T47D (cell line): ENCODE measurements at regions not wholly inside any gene's neighbourhood (a gene's known extent, or its start where the extent isn't known, plus 50 kb on each side); places are given as distances from the start of the nearest gene placed in this dataset.
"Not testable (repeated sequence)": the region's sequence is repeated elsewhere in the genome, so short reads cannot be mapped to it uniquely, and the experiment has no call there.

Experiments used
- DNase-seq, 2 experiments: peaks; one replicate each; pipeline versions ENCODE4 v3.0.0 to v3.0.0-alpha.2; 2011 to 2012; ENCODE audit warnings: low read depth in 1 of 2, low spot score in 1 of 2
- JUND ChIP-seq: IDR thresholded peaks from 2 replicates; pipeline ENCODE4 v1.6.1; 2012; ENCODE audit warnings: low read depth
- in situ Hi-C: cut with HindIII; loops from 2 replicates; pipeline ENCODE4 v1.10.0; 2016; ENCODE audit warnings: low sequenced_read_pairs, low pct_unique_long_range_greater_than_20kb

DNA sequence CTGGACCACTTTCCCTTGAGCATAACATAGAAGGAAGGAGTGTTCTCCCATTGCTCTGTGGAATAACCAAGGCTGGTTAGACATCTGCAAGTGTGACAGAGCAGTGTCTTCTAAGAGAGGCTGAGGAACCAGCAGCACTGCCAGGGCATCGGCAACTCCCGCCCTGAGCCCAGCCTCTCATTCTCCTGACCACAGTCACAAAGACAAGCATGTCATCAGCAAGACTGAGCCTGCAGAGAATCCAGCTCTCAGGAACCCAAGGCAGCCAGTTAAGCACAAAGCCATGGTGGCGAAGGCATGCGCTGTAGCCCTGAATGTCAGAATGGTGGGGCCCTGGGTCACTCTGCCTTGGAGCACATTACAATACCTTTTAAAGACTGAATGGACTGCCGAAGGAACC lies 253.9 kb downstream of the AGTPBP1 start:
- TF ChIP-seq JUND, result no peak
- in situ Hi-C loops, result no loop called here
- no peak for DNase-seq

DNA sequence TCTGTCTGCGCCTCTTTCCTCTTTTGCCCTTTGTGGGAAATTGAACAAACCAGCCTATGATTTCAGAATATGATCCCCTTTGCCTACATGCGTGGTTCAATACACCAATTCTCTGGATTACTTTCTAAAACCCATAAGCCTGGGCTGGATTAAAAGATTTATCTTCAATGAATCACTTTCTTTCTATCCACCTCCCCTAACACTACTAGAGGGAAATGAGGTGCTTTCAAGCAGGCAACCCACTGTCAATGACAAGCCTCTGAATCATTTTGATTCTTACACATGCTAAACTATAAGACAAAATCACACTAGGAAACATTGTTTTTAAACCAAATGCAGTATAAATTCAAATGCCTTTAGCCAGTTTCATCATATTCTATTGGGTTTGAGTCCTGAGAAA lies 257.5 kb downstream of the AGTPBP1 start:
- in situ Hi-C loops, result no loop called here
- DNase-seq, result no peak
- no peak for TF ChIP-seq JUND

DNA sequence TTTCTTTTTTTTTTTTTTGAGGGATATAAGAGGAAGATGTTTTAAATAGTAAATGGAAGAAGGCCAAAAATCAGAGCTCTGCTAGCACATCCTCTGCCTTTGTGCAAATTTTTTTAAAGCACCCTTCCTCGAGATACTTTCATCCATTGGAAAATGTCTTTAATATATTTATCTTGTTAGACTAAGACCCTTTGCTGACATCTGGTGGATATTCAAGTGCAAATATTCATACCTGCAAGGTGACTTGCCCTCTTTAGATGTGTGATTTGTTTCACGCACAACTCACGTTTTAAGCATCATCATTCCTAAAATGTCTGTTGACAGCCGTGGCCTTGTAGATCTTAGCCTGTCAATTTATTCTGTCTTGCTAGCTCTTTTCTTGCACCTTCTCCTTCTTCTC lies 258.5 kb downstream of the AGTPBP1 start:
- peak in 1 of 2 experiments; percentile 6 for DNase-seq
- no peak for TF ChIP-seq JUND
- in situ Hi-C loops, result no loop called here

DNA sequence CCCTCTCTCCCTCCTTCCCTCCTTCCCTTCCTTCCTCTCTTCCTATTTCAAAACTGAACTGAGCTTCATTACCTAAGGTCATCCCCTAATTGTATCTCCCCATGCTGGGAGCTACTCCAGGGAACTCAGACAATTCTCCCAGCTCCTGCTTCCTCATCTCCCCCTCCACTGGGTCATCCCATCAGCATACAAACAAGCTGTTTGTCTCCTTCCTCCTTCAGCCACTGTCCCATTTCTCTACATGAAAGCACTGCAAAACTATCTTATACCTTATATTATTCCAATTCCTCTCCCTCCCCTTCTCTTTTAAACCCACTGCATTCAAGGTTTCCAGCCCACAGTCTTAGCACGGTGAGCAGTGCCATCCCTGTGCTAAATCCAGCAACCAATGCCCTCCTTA lies 262.4 kb downstream of the AGTPBP1 start:
- no peak for DNase-seq
- in situ Hi-C loops, result no loop called here
- no peak for TF ChIP-seq JUND

DNA sequence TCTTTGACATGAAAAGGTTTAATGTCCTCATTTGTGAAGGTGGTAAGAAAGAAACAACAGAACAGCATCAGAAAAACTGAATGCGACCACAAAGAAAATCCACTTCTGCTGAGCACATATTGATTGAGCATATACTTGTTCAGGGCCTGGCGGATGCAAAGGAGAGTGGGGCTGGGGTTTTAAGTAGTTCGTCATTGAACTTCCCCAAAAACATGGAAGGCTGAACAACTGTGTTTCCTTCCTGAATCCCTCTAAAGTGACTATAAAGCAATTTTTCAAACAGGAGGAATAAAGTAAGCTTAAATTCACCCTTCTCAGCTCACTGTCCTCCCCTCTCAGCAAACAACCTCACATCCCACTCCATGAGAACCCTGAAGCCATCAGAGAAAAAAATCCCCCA lies 262.9 kb downstream of the AGTPBP1 start:
- in situ Hi-C loops, result no loop called here
- no peak for DNase-seq
- no peak for TF ChIP-seq JUND

DNA sequence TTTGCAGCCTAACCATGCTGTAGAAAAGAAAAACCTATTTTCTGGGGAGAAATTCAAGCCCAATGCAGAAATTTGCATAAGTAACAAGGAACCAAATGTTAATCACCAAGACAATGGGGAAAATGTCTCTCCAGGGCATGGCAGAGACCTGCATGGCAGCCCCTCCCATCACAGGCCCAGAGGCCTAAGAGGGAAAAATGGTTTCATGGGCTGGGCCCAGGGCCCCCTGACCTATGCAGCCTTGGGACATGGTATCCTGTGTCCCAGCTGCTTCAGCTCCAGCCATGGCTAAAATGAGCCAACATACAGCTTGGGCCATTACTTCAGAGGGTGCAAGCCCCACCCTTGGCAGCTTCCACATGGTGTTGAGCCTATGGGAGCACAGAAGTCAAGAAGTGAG lies 266.9 kb downstream of the AGTPBP1 start:
- in situ Hi-C loops, DNase-seq: not testable (repeated sequence)

DNA sequence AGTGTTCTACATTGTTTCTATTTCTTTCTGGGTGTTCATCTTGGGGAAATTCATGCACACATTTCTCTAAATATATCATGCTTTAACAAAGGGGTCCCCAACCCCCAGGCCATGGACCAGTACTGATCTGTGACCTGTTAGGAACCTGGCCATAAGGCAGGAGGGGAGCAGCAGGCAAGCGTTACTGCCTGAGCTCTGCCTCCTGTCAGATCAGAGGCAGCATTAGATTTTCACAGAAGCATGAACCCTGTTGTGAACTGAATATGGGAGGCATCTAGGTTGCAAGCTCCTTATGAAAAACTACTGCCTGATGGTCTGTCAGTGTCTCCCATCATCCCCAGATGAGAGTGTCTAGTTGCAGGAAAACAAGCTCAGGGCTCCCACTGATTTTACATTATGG lies 270.0 kb downstream of the AGTPBP1 start:
- no peak for DNase-seq
- in situ Hi-C loops, result no loop called here
- TF ChIP-seq JUND, result no peak

DNA sequence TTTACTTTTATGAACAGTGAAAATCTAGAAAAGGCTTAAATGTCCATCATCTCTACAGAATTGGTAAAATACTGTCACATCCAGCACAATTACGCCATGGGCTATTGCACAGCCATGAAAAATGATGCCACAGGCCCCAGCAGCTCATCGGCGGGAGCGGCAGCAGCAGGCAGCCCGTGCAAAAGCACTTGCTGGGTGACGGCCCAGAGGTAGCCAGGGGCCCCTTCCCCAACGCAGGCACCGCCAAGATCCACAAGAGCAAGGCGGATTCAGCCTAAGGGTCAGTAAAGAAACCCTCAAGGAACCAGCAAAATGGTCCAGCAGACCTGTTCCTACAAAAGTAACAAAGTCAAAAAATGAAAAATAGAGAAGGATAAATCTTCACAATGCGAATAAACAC lies 272.7 kb downstream of the AGTPBP1 start:
- in situ Hi-C loops, result no loop called here
- DNase-seq, result no peak
- no peak for TF ChIP-seq JUND

DNA sequence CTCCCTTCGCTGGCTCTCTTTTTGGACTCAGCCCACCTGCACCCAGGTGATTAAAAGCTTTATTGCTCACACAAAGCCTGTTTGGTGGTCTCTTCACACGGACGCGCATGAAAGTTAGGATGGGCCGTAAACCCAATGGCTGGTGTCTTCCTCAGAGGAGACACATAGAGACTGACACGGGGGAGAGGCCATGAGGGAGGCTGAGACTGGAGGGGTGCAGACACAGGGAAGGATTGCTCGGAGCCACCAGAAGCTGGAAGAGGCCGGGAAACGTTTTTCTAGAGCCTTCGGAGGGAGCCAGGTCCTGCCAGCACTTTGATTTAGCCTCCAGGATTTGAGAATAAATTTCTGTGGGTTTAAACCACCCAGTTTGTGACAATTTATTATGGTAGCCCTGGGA lies 274.9 kb downstream of the AGTPBP1 start:
- no peak for DNase-seq
- in situ Hi-C loops, result no loop called here
- TF ChIP-seq JUND, result no peak

DNA sequence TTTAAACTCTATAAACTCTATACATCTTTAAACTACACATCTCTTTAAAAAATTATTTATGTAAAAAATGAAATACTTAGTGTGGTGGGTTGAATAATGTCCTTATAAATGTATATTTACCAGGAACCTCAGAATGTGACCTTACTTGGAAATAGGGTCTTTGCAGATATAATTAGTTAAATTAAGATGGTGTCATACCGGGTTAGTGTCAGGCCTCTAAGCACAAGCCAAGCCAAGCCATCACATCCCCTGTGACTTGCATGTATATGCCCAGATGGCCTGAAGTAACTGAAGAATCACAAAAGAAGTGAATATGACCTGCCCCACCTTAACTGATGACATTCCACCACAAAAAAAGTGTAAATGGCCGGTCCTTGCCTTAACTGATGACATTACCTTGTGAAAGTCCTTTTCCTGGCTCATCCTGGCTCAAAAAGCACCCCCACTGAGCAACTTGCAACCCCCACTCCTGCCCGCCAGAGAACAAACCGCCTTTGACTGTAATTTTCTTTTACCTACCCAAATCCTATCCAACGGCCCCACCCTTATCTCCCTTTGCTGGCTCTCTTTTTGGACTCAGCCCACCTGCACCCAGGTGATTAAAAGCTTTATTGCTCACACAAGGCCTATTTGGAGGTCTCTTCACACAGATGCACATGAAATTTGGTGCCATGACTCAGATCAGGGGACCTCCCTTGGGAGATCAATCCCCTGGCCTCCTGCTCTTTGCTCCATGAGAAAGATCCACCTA lies 283.5 kb downstream of the AGTPBP1 start:
- in situ Hi-C loops, DNase-seq: not testable (repeated sequence)

DNA sequence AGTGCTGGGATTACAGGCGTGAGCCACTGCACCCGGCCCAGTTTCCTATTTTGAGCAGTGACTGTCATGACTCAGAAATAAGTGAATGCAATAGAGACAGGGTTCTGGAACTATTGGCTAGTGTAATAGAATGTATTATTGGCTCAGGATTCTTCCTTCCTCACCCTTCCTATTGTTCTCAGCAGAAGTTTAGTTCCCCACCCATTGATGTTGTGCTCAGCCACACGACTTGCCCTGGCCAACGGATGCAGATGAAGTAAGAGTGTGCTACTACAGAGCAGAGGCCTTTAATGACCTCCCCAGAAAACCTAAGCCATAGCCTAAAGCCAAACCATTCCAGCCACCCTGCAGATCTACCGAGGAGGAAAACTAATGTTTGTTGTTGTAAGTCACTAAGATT lies 287.9 kb downstream of the AGTPBP1 start:
- TF ChIP-seq JUND, result no peak
- in situ Hi-C loops, result no loop called here
- no peak for DNase-seq

DNA sequence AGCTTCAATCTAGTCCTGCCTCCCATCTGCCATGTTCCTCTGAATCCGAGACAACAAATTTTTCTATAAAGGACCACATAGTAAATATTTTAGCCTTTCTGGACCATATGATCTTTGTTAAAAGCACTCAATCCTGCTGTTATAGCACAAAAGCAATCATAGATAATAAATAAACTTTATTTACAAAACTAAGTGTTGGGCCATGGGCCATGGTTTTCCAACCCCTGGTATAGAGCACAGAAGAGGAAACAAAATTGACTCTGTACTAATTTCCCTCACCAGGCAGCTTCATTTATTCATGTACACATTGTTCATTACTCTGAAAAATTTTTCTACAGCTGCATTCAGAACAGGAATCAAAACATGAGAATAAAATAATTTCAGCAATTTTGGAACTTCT lies 288.9 kb downstream of the AGTPBP1 start:
- in situ Hi-C loops, result no loop called here
- TF ChIP-seq JUND, result no peak
- no peak for DNase-seq

DNA sequence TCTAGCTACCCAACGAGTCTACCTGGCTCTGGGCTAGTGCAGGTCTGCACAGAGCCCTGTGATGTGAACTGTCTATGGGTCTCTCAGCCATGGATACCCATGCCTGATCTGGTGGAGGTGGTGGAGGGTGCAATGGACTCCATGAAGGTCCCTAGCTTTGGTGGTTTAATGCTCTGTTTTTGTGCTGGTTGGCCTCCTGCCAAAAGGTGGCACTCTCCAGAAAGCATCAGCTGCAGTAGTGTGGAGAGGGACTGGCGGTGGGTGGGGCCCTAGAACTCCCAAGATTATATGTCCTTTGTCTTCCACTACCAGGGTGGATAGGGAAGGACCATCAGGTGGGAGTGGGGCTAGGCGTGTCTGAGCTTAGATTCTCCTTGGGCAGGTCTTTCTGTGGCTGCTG lies 290.1 kb downstream of the AGTPBP1 start:
- TF ChIP-seq JUND, result no peak
- in situ Hi-C loops, result no loop called here

DNA sequence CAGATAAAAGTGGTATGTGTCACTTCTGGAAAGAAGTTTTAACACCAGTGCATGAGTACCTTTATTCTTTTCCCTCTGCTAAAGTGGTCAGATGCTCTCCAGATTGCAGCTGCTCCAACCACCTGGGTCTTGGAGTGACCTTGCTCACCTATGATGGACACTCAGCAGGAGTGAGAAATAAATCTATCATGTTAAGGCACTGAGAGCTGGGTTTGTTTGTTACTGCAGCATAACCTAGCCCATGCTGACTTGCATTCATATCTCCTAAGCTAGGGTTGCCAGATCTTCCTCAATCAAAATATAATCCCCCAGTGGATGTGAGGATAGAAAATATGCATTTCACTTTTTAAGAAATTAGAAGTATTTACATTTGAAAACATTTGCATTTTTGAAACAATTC lies 295.9 kb downstream of the AGTPBP1 start:
- TF ChIP-seq JUND, result no peak
- no peak for DNase-seq
- in situ Hi-C loops, result no loop called here

More for the DNA sequence above, 290.1 kb downstream of the AGTPBP1 start:
- no peak for DNase-seq
